ENCODE measurements at regions not wholly inside any gene's neighbourhood (a gene's known extent, or its start where the extent isn't known, plus 50 kb on each side); places are given as distances from the start of the nearest gene placed in this dataset.

DNA sequence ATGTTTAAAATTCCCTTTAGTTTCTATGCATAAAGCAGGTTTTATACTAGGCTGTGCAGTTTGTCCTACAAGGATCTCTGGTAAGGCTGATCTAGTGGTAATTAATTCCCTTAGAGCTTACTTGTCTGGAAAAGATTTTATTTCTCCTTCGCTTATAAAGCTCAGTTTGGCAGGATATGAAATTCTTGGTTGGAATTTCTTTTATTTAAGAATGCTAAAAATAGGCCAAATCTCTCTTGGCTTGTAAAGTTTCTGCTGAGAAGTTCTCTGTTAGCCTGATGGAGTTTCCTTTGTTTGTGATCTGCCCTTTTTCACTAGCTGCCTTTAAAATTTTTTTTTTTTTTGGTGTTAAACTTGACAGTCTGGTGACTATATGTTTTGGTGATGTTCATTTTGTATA is 237.1 kb upstream of the TLE4 start:
- TF ChIP-seq POLR2A (IDR thresholded peaks at IDR 0.05): no peak
- TF ChIP-seq, protein P1, sequence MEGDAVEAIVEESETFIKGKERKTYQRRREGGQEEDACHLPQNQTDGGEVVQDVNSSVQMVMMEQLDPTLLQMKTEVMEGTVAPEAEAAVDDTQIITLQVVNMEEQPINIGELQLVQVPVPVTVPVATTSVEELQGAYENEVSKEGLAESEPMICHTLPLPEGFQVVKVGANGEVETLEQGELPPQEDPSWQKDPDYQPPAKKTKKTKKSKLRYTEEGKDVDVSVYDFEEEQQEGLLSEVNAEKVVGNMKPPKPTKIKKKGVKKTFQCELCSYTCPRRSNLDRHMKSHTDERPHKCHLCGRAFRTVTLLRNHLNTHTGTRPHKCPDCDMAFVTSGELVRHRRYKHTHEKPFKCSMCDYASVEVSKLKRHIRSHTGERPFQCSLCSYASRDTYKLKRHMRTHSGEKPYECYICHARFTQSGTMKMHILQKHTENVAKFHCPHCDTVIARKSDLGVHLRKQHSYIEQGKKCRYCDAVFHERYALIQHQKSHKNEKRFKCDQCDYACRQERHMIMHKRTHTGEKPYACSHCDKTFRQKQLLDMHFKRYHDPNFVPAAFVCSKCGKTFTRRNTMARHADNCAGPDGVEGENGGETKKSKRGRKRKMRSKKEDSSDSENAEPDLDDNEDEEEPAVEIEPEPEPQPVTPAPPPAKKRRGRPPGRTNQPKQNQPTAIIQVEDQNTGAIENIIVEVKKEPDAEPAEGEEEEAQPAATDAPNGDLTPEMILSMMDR (IDR thresholded peaks at IDR 0.05): no peak

Data from uterus (tissue), 2 donors.